Skeletal muscle cell (primary cell): ENCODE measurements at regions not wholly inside any gene's neighbourhood (a gene's known extent, or its start where the extent isn't known, plus 50 kb on each side); places are given as distances from the start of the nearest gene placed in this dataset.
"Not testable (repeated sequence)": the region's sequence is repeated elsewhere in the genome, so short reads cannot be mapped to it uniquely, and the experiment has no call there.

Source experiments
- DNase-seq: peaks from one replicate; pipeline ENCODE4 v3.0.0-alpha.2; 2010; ENCODE audit warnings: low read depth
- H3K4me3 ChIP-seq: 2 replicates; pipeline ENCODE4 v1.5.1; 2011; ENCODE audit warnings: low read depth, mild to moderate bottlenecking, control low read depth, low read length, moderate library complexity

DNA sequence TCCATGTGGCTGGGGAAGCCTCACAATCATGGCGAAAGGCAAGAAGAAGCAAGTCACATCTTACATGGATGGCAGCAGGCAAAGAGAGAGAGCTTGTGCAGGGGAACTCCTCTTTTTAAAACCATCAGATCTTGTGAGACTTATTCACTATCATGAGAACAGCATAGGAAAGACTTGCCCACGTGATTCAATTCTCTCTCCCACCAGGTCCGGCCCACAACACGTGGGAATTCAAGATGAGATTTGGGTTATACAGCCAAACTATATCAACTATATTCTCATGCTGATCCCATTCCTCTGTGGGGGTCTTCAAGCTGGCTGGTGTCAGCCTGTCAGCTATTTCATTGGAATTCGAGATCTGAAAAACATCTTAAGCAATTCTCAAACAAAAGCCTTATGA is 56.7 kb upstream of the RBM24 start:
- not testable (repeated sequence) for DNase-seq, H3K4me3 ChIP-seq

DNA sequence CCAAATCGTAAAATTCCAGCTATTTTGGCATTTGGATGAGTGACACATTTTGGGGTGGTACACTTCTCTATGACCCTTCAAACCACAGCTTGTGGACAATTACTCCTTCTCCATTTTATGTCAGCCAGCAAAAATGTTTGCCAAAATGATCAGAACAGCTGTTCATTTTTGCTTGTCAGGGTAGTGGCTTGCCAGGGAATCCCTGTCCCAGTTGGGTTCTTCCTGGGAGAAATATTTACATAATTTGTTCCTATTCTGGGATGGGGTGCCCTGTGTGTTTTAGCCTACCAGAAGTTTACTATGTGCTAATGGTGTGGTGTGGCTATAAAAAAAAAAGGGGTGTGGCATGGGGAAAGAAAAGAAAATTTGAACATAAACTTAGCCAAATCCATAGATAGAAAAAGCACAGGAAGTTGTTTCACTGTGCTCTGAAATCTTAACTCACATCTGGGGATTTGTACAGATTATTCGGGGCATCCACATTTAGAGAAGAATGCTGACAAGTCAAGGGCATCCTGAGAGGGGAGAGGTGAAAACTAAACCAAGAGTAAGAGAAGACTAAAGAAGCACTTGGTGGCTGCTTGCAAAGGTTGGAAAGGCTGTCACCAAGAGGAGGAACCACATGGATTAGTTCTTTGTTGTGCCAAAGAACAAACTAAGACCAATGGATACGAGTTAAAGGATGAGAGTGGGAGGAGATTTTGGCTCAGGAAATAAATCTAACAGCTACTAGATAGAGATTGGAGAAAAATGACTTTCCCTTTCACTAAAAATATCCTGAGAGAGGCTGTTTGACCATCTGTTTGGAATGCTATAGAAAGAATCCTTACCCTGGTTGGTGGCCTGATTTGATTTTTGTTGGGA is 55.2 kb upstream of the RBM24 start:
- no peak overlapping the region for H3K4me3 ChIP-seq
- DNase-seq: no peak

DNA sequence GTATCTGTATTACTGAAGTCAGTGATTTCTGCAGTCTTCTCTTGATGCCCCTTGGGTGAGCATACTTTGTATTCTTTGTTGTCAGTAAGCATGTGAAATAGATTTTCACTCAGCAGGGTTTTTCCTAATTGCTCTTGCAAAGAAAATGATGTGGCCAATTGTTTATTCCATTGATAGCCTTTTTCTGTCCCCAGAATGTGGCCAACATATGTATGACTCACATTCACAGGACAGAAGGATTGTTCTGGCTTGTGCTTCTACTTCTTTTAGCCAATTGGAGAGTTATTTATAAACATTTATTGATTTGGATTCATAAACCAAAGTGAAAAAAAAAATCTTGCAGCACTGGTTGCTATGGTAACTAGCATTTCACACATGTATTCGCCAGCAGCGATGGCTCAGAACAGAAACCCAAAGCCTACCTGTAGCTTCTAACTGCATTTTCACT is 54.4 kb upstream of the RBM24 start:
- H3K4me3 ChIP-seq: no peak overlapping the region
- no peak for DNase-seq

DNA sequence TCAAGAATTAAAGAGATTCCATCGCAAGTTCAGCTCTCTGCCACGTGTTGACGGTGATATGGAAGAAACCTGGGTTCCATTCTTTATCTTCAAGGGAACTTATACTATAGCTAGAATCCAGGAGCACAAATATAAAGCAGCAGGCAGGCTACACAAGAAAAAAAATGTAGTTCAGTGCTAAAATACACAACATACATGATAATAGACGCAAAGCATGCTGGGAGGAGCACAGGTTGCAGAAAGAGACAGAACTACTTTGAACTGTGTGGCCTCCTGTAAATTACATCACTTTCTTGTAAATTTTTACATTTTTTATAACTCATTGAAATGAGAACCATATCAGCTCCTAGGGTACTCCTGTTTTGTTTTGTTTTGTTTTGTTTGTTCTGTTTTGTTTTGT is 53.8 kb upstream of the RBM24 start:
- H3K4me3 ChIP-seq: no peak overlapping the region

More for the DNA sequence above, 53.8 kb upstream of the RBM24 start:
- no peak for DNase-seq
